ENCODE measurements at regions not wholly inside any gene's neighbourhood (a gene's known extent, or its start where the extent isn't known, plus 50 kb on each side); places are given as distances from the start of the nearest gene placed in this dataset.

DNA sequence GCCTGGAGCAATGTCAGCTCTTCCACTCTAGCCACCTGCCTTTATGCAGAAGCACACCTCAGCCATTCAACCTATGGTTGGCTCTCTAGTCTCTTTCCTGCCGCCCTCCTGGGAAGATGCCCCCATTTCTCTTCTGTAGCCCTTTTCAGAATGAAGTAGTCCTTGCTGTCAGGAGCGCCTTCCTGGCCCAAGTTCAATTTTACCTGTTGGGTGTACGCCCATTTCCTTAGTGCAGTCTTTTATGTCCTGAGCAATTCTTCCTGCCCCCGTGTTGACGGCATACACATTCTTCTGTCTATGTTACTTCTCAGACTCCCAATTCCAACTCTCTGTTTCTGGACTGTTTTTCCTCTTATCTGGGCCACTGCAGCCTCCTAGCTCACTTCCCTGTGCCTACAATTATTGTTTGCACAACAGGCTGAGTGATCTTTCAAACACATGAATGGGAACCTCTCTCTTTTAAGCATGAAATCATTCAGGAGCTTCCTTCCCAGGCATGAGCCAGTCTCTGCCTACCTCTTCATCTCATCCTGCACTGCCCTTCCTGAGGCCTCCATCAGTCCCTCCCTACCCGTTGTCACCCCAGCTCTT, 389.2 kb downstream of the CD83 start:
- TF ChIP-seq, protein P1, sequence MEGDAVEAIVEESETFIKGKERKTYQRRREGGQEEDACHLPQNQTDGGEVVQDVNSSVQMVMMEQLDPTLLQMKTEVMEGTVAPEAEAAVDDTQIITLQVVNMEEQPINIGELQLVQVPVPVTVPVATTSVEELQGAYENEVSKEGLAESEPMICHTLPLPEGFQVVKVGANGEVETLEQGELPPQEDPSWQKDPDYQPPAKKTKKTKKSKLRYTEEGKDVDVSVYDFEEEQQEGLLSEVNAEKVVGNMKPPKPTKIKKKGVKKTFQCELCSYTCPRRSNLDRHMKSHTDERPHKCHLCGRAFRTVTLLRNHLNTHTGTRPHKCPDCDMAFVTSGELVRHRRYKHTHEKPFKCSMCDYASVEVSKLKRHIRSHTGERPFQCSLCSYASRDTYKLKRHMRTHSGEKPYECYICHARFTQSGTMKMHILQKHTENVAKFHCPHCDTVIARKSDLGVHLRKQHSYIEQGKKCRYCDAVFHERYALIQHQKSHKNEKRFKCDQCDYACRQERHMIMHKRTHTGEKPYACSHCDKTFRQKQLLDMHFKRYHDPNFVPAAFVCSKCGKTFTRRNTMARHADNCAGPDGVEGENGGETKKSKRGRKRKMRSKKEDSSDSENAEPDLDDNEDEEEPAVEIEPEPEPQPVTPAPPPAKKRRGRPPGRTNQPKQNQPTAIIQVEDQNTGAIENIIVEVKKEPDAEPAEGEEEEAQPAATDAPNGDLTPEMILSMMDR (IDR thresholded peaks at IDR 0.05), result no peak
- no peak for TF ChIP-seq POLR2A (IDR thresholded peaks at IDR 0.05)
